ENCODE measurements at regions not wholly inside any gene's neighbourhood (a gene's known extent, or its start where the extent isn't known, plus 50 kb on each side); places are given as distances from the start of the nearest gene placed in this dataset.

GRCh38 chrX:39249999-39250398, 448.7 kb downstream of the MID1IP1 start:
- no peak for TF ChIP-seq CEBPB (IDR thresholded peaks at IDR 0.05)
- no peak for TF ChIP-seq FOXM1 (IDR thresholded peaks at IDR 0.05; ENCODE audit: borderline replicate concordance, low read depth)
- no peak for TF ChIP-seq TAF1 (IDR thresholded peaks at IDR 0.05; ENCODE audit: low read depth)
- TF ChIP-seq RAD21 (IDR thresholded peaks at IDR 0.05; ENCODE audit: low read depth) = no peak
- TF ChIP-seq, protein P1, sequence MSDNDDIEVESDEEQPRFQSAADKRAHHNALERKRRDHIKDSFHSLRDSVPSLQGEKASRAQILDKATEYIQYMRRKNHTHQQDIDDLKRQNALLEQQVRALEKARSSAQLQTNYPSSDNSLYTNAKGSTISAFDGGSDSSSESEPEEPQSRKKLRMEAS (IDR thresholded peaks at IDR 0.05) = no peak
- no peak for TF ChIP-seq YY1 (IDR thresholded peaks at IDR 0.05; ENCODE audit: low read depth)
- no peak for TF ChIP-seq ZBTB7A (IDR thresholded peaks at IDR 0.05; ENCODE audit: low read depth)
- no peak for TF ChIP-seq NFIC (IDR thresholded peaks at IDR 0.05)
- TF ChIP-seq, protein P2, sequence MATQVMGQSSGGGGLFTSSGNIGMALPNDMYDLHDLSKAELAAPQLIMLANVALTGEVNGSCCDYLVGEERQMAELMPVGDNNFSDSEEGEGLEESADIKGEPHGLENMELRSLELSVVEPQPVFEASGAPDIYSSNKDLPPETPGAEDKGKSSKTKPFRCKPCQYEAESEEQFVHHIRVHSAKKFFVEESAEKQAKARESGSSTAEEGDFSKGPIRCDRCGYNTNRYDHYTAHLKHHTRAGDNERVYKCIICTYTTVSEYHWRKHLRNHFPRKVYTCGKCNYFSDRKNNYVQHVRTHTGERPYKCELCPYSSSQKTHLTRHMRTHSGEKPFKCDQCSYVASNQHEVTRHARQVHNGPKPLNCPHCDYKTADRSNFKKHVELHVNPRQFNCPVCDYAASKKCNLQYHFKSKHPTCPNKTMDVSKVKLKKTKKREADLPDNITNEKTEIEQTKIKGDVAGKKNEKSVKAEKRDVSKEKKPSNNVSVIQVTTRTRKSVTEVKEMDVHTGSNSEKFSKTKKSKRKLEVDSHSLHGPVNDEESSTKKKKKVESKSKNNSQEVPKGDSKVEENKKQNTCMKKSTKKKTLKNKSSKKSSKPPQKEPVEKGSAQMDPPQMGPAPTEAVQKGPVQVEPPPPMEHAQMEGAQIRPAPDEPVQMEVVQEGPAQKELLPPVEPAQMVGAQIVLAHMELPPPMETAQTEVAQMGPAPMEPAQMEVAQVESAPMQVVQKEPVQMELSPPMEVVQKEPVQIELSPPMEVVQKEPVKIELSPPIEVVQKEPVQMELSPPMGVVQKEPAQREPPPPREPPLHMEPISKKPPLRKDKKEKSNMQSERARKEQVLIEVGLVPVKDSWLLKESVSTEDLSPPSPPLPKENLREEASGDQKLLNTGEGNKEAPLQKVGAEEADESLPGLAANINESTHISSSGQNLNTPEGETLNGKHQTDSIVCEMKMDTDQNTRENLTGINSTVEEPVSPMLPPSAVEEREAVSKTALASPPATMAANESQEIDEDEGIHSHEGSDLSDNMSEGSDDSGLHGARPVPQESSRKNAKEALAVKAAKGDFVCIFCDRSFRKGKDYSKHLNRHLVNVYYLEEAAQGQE (IDR thresholded peaks at IDR 0.05; ENCODE audit: low read depth) = no peak
- no peak for TF ChIP-seq TEAD4 (IDR thresholded peaks at IDR 0.05)
- no peak for TF ChIP-seq CREB1 (IDR thresholded peaks at IDR 0.05; ENCODE audit: low read depth)
- TF ChIP-seq USF1 (IDR thresholded peaks at IDR 0.05) = no peak
- no peak for TF ChIP-seq TCF12 (IDR thresholded peaks at IDR 0.05; ENCODE audit: low read depth)
- TF ChIP-seq EGR1 (IDR thresholded peaks at IDR 0.05) = no peak
- no peak for TF ChIP-seq EP300 (IDR thresholded peaks at IDR 0.05; ENCODE audit: borderline replicate concordance)

GRCh38 chrX:39251995-39252394, 450.7 kb downstream of the MID1IP1 start:
- TF ChIP-seq TEAD4 (IDR thresholded peaks at IDR 0.05) = no peak
- no peak for TF ChIP-seq RAD21 (IDR thresholded peaks at IDR 0.05; ENCODE audit: low read depth)
- TF ChIP-seq USF1 (IDR thresholded peaks at IDR 0.05) = no peak
- no peak for TF ChIP-seq FOXM1 (IDR thresholded peaks at IDR 0.05; ENCODE audit: borderline replicate concordance, low read depth)
- TF ChIP-seq YY1 (IDR thresholded peaks at IDR 0.05; ENCODE audit: low read depth) = no peak
- no peak for TF ChIP-seq CREB1 (IDR thresholded peaks at IDR 0.05; ENCODE audit: low read depth)
- no peak for TF ChIP-seq TCF12 (IDR thresholded peaks at IDR 0.05; ENCODE audit: low read depth)
- TF ChIP-seq, protein P2 (IDR thresholded peaks at IDR 0.05; ENCODE audit: low read depth) = no peak
- TF ChIP-seq, protein P1 (IDR thresholded peaks at IDR 0.05) = no peak
- no peak for TF ChIP-seq CEBPB (IDR thresholded peaks at IDR 0.05)
- TF ChIP-seq EGR1 (IDR thresholded peaks at IDR 0.05) = no peak
- no peak for TF ChIP-seq NFIC (IDR thresholded peaks at IDR 0.05)

DNA sequence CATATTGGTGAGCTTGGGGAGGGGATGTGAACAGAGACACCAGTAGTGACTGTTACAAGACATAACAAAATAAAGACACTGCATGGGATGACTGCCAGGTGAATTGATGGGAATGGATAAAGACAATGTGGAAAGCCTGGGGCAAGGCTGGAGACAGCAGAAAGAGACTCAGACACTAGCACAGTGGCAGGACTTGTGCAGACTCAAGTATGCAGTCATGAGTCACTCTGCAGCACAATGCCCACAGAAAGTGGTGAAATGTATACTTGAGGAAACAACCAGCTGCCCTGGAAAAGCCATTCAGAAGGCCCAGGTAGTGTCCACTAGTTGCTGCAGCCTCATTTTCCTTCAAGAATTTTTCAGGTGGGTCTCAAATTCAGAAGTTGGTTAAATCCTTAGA, 452.3 kb downstream of the MID1IP1 start:
- TF ChIP-seq NFIC (IDR thresholded peaks at IDR 0.05) = no peak
- no peak for TF ChIP-seq TCF12 (IDR thresholded peaks at IDR 0.05; ENCODE audit: low read depth)
- no peak for TF ChIP-seq USF1 (IDR thresholded peaks at IDR 0.05)
- no peak for TF ChIP-seq TEAD4 (IDR thresholded peaks at IDR 0.05)
- TF ChIP-seq, protein P1 (IDR thresholded peaks at IDR 0.05) = no peak
- no peak for TF ChIP-seq CREB1 (IDR thresholded peaks at IDR 0.05; ENCODE audit: low read depth)
- TF ChIP-seq YY1 (IDR thresholded peaks at IDR 0.05; ENCODE audit: low read depth) = no peak
- TF ChIP-seq EP300 (IDR thresholded peaks at IDR 0.05; ENCODE audit: borderline replicate concordance) = no peak
- no peak for TF ChIP-seq ZBTB7A (IDR thresholded peaks at IDR 0.05; ENCODE audit: low read depth)
- TF ChIP-seq, protein P2 (IDR thresholded peaks at IDR 0.05; ENCODE audit: low read depth) = no peak
- TF ChIP-seq EGR1 (IDR thresholded peaks at IDR 0.05) = no peak
- TF ChIP-seq CEBPB (IDR thresholded peaks at IDR 0.05) = no peak
- no peak for TF ChIP-seq TAF1 (IDR thresholded peaks at IDR 0.05; ENCODE audit: low read depth)

DNA sequence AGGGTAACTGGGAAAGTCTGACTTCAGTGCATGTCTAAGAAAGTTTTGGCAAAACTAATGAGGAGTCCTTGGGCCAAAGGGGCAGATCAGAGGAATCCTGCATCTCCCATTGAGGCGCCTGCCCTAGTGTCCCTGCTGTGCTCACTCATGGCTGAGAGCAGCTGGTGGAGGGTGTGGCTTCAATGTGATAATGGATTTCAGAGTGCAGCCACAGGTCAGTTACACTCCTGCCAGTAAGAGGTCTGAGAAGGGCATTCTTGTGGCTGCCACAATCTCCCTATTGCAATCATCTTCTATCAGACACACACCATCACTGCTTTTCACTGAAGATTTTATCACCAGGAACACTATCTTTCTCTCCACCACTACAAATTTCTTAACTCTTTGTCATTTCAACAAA, 457.1 kb downstream of the MID1IP1 start:
- TF ChIP-seq NFIC (IDR thresholded peaks at IDR 0.05) (no peak), ZBTB7A (IDR thresholded peaks at IDR 0.05; ENCODE audit: low read depth) (no peak), EP300 (IDR thresholded peaks at IDR 0.05; ENCODE audit: borderline replicate concordance) (no peak), USF1 (IDR thresholded peaks at IDR 0.05) (no peak), EGR1 (IDR thresholded peaks at IDR 0.05) (no peak), FOXM1 (IDR thresholded peaks at IDR 0.05; ENCODE audit: borderline replicate concordance, low read depth) (no peak), CEBPB (IDR thresholded peaks at IDR 0.05) (no peak), CREB1 (IDR thresholded peaks at IDR 0.05; ENCODE audit: low read depth) (no peak), TEAD4 (IDR thresholded peaks at IDR 0.05) (no peak), TAF1 (IDR thresholded peaks at IDR 0.05; ENCODE audit: low read depth) (no peak), YY1 (IDR thresholded peaks at IDR 0.05; ENCODE audit: low read depth) (no peak), TCF12 (IDR thresholded peaks at IDR 0.05; ENCODE audit: low read depth) (no peak), RAD21 (IDR thresholded peaks at IDR 0.05; ENCODE audit: low read depth) (no peak)
- TF ChIP-seq, protein P1 (IDR thresholded peaks at IDR 0.05) = no peak
- TF ChIP-seq, protein P2 (IDR thresholded peaks at IDR 0.05; ENCODE audit: low read depth) = no peak

Data from Ishikawa (cell line).